ENCODE measurements at regions not wholly inside any gene's neighbourhood (a gene's known extent, or its start where the extent isn't known, plus 50 kb on each side); places are given as distances from the start of the nearest gene placed in this dataset.

DNA sequence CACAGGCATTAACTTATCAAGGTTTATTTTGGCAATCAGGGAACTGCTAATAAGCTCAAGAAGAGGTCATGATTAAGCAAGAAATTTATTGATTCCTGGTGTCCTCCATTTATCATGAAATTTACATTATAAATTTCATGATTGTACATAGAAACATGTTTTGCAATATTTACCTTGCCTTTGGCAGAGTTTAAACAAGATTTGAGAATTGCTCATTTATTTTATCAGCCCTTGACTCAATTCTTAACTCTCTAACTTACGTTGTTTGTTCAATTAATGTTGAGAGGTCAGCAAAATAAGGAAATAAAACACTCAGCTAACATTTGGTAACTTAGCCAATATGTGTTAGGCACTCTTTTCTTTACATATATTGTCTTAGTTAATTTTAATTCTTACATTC, 286.6 kb downstream of the SLC7A11 start:
- H3K27ac ChIP-seq (ENCODE audit: low read length): no peak overlapping the region
- in situ Hi-C loops (cut with HindIII; ENCODE audit: low pct_unique_long_range_greater_than_20kb, low sequenced_read_pairs): no loop called here
- TF ChIP-seq, protein P1, sequence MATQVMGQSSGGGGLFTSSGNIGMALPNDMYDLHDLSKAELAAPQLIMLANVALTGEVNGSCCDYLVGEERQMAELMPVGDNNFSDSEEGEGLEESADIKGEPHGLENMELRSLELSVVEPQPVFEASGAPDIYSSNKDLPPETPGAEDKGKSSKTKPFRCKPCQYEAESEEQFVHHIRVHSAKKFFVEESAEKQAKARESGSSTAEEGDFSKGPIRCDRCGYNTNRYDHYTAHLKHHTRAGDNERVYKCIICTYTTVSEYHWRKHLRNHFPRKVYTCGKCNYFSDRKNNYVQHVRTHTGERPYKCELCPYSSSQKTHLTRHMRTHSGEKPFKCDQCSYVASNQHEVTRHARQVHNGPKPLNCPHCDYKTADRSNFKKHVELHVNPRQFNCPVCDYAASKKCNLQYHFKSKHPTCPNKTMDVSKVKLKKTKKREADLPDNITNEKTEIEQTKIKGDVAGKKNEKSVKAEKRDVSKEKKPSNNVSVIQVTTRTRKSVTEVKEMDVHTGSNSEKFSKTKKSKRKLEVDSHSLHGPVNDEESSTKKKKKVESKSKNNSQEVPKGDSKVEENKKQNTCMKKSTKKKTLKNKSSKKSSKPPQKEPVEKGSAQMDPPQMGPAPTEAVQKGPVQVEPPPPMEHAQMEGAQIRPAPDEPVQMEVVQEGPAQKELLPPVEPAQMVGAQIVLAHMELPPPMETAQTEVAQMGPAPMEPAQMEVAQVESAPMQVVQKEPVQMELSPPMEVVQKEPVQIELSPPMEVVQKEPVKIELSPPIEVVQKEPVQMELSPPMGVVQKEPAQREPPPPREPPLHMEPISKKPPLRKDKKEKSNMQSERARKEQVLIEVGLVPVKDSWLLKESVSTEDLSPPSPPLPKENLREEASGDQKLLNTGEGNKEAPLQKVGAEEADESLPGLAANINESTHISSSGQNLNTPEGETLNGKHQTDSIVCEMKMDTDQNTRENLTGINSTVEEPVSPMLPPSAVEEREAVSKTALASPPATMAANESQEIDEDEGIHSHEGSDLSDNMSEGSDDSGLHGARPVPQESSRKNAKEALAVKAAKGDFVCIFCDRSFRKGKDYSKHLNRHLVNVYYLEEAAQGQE (IDR thresholded peaks at IDR 0.05; ENCODE audit: insufficient read depth in 1 of 2, low read depth in 2 of 2, low read length in 1 of 2): no peak
- TF ChIP-seq POLR2AphosphoS5 (IDR thresholded peaks at IDR 0.05; ENCODE audit: low read depth, low read length) (no peak), TCF7L2 (IDR thresholded peaks at IDR 0.05; ENCODE audit: low read depth, low read length) (no peak), SIN3A (IDR thresholded peaks at IDR 0.05; ENCODE audit: borderline replicate concordance, insufficient read depth, low read depth, low read length) (no peak)
- TF ChIP-seq, protein P2, sequence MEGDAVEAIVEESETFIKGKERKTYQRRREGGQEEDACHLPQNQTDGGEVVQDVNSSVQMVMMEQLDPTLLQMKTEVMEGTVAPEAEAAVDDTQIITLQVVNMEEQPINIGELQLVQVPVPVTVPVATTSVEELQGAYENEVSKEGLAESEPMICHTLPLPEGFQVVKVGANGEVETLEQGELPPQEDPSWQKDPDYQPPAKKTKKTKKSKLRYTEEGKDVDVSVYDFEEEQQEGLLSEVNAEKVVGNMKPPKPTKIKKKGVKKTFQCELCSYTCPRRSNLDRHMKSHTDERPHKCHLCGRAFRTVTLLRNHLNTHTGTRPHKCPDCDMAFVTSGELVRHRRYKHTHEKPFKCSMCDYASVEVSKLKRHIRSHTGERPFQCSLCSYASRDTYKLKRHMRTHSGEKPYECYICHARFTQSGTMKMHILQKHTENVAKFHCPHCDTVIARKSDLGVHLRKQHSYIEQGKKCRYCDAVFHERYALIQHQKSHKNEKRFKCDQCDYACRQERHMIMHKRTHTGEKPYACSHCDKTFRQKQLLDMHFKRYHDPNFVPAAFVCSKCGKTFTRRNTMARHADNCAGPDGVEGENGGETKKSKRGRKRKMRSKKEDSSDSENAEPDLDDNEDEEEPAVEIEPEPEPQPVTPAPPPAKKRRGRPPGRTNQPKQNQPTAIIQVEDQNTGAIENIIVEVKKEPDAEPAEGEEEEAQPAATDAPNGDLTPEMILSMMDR (IDR thresholded peaks at IDR 0.05): no peak
- intact Hi-C loops (cut with micrococcal nuclease; ENCODE audit: unreplicated experiment): no loop called here
- H3K4me1 ChIP-seq (ENCODE audit: control insufficient read depth, insufficient read depth, low read length): no peaks in the 10 kb centered on the region
- no peak overlapping the region for H3K4me3 ChIP-seq (ENCODE audit: low read depth in 2 of 2, low read length in 2 of 2)
- H3K36me3 ChIP-seq (ENCODE audit: control insufficient read depth, insufficient read depth, low read length): no peaks in the 10 kb centered on the region
- no peaks in the 10 kb centered on the region for H3K27me3 ChIP-seq (ENCODE audit: control insufficient read depth, insufficient read depth, low read length)
- H3K9me3 ChIP-seq (ENCODE audit: control insufficient read depth, insufficient read depth, low read depth, low read length): no peaks in the 10 kb centered on the region
- DNase-seq (ENCODE audit: low read depth, low spot score) (no peak), ATAC-seq (no peak)
- ChIA-PET CTCF (no interaction called here), POLR2A (no interaction called here)
- BruUV-seq (replicated peaks): no TSS peak

DNA sequence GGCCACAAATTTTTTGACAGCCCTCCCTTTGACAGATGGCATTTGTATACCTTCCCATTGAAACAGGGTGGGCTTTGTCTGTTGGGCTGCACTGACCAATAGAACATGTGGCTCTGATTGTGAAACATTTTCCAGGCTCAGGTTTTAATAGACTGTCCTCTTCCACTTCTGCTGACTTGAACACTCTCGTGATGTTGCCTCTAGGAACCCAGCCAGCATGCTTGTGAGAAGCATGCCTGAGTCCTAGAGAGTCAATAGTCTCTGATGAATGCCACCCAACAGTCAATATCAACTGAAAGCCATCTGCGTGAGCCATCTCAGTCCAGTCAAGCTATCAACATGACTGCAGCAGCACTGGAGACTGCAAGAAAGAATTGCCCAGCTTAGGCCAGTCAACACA, 290.0 kb downstream of the SLC7A11 start:
- Histone ChIP-seq H3K27me3 (ENCODE audit: control insufficient read depth, insufficient read depth, low read length) (no peaks in the 10 kb centered on the region), H3K27ac (ENCODE audit: low read length) (no peak overlapping the region), H3K36me3 (ENCODE audit: control insufficient read depth, insufficient read depth, low read length) (no peaks in the 10 kb centered on the region), H3K9me3 (ENCODE audit: control insufficient read depth, insufficient read depth, low read depth, low read length) (no peaks in the 10 kb centered on the region), H3K4me1 (ENCODE audit: control insufficient read depth, insufficient read depth, low read length) (no peaks in the 10 kb centered on the region), H3K4me3 (ENCODE audit: low read depth in 2 of 2, low read length in 2 of 2) (no peak overlapping the region)
- intact Hi-C loops (cut with micrococcal nuclease; ENCODE audit: unreplicated experiment) (no loop called here), in situ Hi-C loops (cut with HindIII; ENCODE audit: low pct_unique_long_range_greater_than_20kb, low sequenced_read_pairs) (no loop called here)
- CTCF ChIA-PET: no interaction called here
- no TSS peak for BruUV-seq (replicated peaks)
- POLR2A ChIA-PET: no interaction called here
- no peak for DNase-seq (ENCODE audit: low read depth, low spot score)
- no peak for ATAC-seq
- TF ChIP-seq TCF7L2 (IDR thresholded peaks at IDR 0.05; ENCODE audit: low read depth, low read length) (no peak), POLR2AphosphoS5 (IDR thresholded peaks at IDR 0.05; ENCODE audit: low read depth, low read length) (no peak), SIN3A (IDR thresholded peaks at IDR 0.05; ENCODE audit: borderline replicate concordance, insufficient read depth, low read depth, low read length) (no peak)
- TF ChIP-seq, protein P1 (IDR thresholded peaks at IDR 0.05; ENCODE audit: insufficient read depth in 1 of 2, low read depth in 2 of 2, low read length in 1 of 2): no peak
- TF ChIP-seq, protein P2 (IDR thresholded peaks at IDR 0.05): no peak

Measured in Panc1 (cell line).